LHCN-M2 (cell line): ENCODE measurements at regions not wholly inside any gene's neighbourhood (a gene's known extent, or its start where the extent isn't known, plus 50 kb on each side); places are given as distances from the start of the nearest gene placed in this dataset.

Source experiments
- DNase-seq: peaks from one replicate; pipeline ENCODE4 v3.0.0-alpha.2; 2012; ENCODE audit warnings: low read depth

DNA sequence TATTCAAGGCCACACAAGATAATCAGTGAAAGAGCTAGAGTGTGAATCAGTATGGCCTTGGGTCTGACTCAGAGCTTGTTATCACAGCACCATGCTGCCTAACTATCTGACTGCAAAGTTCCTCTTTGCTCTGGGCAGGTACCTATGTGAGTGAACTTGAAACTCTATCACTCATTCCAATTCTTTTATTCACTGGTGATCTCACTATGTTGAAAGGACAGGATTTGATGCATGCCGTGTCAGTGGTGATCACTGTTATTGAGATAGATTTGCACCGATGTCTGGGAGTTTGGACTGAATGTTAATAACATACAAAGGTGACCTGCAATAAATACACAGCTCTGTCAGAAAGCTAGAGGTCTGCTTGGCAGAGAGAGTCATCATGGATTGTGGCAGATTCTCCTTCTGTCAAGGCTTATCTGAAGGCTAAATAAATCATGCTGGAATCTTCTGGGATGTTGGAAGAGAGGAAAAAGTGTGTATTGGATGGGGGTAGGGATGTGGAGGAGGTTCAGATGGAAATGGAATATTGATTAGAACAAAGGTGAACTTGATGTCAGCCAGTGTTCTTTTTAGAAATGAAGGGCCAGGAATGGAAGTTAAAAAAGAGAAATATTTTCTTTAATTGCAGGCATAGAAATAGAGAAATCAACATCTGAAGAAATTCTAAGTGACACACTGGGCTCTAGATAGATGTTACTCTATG, 91.8 kb upstream of the TNC start:
- DNase-seq: no peak

DNA sequence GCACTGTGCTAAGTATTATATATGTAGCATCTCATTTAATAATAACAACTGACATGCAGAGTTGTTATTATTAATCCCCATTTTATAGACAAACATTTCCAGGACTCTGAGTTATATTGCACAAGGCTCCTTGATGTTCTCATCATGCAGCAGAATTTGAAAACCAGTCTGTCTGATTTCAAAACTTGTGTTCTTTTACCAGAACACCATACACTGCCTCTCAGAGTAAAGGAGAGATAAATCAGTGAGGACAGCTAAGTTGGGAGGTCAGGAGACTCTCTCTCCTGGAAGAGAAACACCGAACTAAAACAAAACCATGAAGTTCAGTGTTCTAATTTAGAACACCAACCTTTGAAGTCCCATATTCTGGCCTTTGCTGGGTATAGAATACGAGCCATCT, 92.7 kb upstream of the TNC start:
- DNase-seq: no peak

DNA sequence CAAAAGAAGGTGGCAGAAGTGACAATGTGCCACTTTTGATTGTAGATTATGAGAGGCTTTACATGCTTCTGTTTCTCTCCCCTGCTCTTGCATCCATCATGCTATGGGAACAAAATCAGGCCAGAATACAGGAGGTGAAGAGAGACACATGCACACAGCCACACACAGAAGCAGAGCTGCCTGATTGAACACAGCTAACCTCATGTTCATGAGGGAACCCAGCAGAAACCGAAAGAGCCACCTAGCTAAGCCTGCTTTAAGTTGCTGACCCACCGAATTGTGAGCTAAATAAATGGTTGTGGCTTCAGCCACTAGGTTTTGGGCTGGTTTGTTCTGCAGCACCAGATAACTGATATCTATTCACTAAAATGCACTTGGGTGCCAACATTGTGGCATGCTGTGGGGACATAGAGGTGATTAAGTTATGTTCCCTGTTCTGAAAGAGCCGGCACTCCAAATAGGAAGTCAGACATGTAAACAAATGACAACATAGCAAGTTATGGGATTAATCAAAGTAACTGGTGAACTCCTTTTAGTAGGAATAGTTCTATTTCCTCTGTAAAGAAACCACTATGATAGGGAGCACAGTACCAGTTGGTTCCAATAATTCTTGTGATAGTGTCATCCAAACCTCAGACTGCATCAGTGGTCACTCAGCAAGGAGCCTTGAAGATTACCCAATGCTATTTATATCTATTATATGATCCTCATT, 93.6 kb upstream of the TNC start:
- peak; percentile 92 for DNase-seq

DNA sequence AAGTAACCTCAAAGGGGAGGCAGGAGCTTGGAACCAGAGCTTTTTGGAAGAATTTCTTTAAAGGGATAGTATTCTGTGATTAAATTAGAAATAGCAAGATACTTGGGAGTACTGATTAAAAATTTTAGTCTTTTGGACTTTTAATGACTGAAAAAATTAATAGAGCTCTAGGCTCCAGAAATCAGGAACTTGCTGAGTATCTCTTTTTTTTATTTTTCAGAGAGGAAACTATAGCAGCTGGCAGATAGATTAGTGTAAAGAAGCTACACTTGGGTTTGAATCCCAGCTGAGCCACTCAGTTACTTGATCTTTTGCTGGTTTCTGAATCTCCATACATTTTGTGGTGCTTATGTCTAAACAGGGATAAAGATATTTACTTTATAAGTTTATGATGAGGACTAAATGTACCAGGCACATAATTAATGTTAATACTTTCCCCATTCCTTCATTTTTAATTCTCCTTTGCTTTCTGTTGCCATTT, 94.2 kb upstream of the TNC start:
- DNase-seq: no peak

DNA sequence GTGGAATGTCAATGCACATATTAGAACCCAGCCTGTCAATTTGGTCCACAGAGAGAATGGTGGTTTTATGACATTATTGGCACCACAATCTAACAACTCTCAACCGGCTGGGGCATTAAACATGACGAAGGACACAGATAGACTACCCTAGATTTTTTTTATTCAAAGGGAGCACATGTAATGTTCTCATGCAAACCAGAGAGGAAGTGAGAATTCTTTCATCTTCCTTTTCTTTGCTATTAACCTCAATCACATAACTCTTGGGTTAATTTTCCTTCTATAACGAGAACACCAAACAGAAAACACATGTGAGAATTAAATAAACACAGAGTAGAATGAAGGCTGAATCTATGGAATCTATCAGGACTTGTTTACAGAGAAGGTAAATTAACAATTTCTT, 94.9 kb upstream of the TNC start:
- DNase-seq: no peak

DNA sequence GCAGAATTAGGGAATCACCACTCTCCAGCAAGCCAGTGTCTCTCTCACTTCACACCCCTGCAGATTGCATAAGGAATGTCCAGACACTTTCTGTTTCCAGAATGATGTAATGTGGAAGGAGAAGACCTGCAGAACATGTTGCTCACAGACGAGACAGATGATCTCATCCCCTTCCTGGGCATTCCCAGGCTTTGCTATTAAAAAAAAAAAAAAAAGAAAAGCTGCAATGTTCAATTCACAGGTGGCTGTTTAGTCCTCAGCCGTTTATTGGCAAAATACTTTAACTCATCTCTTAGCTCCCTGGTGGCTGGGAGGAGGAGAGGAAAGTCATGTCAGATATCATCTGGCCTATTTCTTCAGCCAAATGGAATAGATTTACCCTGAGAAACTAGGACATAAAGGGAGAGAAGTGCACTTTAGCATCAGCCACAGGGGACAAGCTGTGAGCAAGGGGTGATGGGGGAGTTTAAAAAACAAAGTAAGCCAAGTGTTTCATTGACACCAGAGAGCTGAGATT, 95.9 kb upstream of the TNC start:
- DNase-seq: peak; percentile 82

DNA sequence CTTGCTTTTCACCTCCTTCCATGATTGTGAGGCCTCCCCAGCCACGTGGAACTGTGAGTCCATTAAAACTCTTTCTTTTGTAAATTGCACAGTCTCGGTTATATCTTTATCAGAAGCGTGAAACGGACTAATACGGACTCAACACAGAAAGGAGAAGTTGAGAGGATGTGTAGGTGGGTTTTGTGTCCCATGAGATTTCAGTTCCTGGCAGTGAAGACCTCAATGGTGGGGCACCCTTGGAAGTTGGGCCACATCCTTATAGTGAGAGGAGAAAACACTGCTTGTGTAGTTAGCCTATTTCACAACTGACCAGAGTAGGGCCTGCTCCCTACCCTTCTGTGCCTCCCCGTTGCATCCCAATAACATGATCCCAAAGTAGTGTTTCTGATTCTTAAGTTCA, 98.9 kb upstream of the TNC start:
- DNase-seq: no peak

DNA sequence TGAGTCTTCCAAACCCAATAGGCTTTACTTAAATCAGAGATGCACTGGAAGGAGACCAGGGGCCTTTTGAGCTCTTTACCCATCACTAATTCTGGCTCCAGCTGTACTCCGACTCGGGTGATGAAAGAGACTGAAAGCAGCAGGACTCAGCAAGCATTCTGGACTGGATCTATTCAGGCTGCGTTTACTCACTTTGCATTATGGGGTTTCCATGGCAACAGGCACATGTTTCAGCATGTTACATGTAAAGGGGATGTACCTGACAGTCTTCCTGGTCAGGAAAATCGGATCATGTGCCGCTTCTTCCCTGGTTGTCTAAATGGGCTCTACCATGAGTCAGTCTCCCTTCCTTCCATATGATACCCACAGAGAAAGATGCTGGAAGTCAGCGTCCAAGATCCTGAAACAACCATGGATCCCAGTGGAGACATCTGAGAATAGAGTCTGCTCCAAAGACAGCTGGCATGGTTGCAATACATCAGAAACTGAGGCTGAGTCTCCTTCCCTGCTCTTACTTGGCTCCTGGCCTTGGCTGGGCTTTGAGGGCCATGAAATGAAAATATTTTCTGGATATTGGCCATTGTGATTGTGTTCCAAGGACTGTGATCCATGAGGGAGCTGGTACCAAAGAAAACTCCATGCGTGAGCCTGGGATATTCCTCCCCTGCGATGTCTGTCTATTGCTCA, 102.5 kb upstream of the TNC start:
- no peak for DNase-seq

DNA sequence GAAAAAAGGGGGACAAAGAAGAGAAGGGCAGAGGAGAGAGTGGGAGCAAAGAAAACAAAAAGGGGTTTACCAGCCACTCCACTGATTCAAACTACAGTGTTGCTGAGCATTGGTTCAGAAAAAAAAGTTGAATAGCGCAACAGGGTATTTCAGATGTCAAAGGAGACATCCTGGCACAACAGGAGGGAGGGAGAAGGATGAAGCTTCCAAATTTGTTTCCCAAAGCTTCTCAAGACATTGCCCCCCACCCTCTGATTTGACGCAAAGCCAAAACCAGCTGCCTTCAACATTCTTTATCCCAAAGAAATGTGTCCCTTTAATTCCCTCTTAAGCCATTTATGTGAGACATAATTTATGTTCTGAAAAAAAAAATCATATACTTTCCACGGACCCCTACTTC, 105.5 kb upstream of the TNC start:
- no peak for DNase-seq

DNA sequence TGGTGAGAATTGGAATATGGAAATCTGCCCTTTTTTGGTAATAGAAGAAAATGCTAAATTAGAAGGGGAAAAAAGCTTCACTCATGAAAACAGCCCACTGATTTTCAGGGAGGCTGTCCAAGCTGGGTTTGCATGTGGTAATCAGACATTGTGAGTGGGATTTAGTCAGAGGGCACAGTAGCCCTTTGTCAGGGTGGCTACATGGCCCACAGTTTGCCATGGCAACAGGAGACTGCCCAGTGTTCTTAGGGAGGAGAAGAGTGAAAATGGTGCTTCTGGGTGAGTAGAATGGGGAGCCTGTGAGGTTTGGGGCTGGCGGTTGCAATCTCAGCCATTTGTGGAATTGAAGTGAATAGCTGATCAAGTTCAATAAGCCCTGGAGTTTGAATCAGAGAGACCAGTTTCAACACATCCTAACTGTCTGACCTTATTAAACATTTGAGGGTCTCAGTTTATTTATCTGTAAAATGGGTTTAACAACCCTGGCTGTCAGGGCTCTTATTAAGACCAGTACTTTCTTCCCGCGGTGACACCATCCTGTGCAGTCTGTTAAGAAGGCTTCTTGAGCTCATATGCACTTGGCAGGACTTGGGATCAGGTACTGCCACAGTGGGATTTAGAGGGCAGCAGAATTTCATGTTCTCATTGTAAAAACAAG, 107.6 kb upstream of the TNC start:
- DNase-seq: no peak

DNA sequence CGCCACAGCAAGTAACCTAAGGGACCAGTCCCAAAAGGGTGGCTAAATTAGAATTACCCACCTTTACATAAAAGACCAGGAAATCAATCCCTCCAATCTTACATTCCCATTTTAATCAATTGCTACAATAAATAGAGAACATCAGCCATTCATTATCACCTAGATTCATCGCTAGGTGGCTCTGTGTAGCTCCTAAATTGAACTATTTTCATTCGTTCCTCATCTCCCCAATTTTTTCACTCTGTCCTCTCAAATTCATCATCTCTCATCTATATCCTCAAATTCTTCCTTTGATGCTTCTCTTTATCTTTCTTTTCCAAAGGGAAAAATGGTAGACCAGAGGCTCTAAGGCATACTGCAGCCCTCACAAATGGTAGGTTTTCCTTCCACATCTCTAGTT, 108.2 kb upstream of the TNC start:
- no peak for DNase-seq

DNA sequence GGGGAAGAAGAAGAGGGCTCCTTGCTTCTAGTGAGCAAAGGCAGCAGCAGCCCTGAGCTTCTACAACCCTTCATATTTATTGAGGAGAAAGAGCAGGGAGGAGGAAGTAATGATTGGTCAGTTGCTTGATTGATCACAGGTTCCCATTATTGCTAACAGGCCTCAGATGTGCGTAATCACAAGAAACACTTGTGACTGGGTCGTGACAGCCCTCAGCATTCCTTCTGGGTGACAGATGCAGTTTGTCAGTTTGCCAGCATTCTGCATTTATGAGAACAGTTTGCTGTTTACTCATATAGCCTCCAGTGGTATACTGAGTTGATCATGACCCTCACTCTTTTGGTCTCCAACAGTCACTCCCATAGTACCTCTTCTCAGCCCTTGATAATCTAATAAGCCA, 111.5 kb upstream of the TNC start:
- DNase-seq: no peak

DNA sequence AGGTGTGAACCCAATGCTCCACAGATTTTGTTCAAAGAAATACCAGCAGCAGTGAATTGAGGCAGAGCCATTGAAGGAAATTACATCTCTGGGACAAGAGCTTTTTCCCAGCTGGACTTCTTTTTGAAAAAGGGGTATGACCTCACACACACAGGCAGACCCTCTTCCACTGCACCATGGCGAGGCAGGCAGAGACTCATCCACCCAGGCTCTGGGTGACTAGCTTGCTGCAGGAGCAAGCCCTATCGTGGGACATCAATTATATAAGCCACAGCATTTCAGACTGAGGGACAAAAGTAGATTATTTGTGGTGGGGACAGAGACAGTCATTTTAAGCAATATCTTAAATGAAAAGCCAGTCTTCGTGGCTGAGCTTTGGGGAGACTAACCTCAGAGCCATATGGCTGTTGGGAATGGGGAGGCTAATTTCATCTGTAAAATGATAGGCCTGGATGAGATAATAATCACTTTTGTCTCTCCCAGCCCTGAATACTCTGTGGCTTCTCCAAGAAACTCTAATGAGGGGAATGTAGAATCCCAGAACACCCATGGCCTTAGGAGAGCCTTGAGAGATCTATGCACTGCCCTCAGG, 113.1 kb upstream of the TNC start:
- no peak for DNase-seq

DNA sequence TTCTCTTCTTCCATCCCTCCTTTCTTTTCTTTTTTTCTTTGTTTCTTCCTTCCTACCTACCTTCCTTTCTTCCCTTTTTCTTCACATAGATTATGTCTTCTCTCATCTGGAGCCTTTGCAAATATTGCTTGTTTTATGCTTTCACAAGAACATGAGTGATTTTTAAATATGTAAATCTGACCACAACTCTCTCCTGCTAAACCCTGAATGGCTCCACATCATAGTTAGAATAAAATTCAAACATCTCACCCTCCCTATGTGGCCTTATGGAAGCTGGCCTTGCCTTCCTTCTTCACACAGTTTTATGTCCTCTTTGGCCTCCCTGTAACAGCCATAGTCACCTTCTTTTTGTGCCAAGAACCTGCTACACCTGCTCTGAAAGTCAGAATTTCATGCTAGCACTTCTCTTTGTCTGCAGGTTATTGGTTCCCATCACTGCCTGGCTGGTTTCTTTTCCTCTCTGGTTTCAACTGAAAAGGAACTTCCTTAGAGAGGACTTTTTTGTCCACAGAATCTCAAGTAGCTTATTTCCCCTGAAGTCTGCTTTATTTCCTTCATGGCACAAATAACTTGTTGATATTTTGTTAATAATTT, 114.3 kb upstream of the TNC start:
- no peak for DNase-seq

DNA sequence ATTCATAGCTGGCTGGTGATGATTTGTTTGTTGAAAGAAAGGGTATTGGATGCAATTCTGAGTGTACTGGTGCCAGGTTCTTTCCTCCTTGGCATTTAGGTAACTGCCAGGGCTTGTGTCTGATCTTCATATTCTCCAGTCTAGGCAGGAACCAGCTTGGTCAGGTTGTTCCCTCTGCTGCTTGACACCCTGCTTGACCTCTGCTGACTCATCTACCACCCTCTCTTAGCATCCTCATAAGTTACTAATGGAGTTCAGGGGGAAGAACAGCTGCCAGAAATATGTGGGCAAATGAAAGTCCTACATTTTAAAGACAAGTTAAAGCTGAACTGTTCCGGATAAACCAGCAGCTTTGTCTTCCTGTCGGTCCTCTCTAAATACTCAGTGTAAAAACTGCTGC, 116.1 kb upstream of the TNC start:
- DNase-seq: peak; percentile 98

DNA sequence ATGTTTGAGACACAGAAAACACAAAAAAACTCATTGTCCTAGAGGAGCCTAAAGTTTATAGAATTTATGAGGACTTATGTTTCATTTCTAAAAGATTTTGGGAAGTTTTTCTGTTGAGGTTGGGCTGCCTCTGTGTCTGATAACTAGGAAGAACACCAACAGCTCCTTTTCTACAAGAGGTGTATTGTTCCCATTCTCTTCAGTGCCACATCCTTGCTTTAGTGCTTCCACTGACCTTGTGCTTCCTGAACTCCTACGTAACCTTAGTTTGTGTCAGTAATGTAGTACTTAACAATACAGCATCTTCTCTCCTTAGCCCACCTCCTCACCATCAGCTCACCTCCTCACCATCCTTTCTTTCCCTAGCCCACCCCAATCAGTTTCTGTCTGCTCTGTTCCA, 117.3 kb upstream of the TNC start:
- no peak for DNase-seq

DNA sequence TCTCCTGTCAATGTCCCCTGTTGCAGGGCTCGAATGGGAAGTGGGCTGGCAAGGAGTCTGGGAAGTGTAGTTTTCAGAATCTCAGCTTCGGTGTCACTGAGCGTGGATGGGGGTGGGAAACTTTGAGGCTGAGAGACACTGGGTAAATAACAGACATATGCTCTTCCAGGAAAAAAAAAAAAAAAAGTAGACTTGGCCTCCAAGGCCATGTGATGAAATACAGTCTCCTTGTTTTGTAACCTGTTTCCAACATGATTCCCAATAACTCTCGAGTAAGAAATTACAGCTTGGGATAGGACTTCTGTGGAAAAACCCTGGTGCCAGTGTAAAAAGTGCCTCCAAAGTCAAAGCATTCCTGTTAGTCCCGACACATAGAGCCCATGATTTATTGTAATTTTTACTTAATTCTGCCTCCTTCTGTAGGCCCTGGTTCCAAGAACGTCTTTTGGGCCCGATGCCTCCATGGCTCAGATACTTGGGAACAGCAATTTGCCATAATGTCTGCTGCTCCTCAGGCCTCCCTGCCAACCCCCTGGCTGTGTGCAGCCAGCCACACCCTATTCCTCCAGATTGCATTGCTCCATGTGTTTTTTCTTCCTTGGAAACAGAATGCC, 119.5 kb upstream of the TNC start:
- no peak for DNase-seq

DNA sequence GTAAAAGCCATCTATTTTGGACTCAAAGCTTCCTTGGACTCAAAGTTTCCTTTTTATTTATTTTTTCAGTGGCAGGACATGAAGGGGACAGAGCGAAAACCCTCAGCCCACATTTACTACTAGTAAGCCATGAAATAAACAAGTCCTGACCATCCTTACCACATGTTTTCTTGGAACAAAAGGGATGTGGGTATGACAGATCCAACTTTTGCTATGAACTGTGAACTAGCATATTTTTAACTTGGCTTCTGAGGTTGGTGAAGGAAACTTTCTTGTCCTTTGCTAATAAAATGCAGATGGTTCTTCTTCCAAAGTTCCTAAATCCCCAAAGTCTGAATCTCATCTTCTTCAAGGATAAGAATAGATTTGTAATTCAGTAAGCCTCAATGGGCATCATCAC, 122.7 kb upstream of the TNC start:
- no peak for DNase-seq

DNA sequence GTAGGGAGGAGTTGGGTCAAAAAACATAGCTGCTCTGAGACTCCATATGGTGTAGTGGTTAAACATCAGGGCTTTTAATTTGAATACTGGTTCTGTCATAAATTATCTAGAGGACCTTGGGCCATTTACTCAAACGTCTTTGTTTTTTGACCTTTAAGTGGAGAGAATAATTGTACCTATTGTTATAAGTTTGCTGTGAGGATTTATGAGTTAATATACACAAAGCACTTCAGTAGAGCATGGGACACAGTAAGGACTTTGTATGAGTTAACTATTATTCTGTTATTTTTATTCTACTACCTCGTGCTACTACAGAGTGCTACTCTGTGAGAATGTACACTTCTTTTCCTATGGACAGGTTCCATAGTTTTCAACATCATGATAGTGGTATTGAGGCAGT, 123.7 kb upstream of the TNC start:
- DNase-seq: no peak

DNA sequence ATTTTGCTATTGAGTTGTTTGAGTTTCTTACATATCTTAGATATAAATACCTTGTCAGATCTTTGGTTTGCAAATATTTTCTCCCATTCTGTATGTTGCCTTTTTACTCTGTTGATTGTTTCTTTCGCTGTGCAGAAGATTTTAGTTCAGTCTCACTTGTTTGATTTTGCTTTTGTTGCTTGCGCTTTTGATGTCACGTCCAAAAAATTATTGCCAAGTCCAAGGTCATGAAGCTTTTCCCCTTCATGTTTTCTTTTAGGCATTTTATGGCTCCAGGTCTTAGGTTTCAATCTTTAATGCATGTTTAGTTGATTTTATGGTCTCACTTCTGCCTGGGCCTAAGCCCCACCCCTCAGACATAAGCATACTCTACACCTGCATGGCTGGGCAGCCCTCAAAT, 131.5 kb upstream of the TNC start:
- no peak for DNase-seq

DNA sequence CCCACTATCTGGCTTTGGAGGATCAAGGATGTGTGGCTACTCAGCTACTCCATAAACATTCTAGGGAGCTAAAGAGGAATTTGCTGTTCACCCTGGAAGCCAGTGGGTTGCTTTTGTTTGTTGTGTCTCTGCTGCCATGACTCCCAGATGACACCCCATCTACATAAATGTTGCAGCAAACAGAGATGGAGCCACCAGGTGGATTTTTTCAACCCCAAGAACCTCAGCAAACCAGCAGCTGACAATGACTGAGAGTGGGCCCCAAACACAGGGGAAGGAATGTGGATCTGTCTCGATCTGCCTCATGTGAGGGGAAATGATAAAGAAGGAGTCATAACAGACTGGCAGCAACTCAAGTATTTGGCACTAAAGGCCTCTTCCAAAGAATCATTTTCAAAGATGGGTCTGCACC, 132.7 kb upstream of the TNC start:
- DNase-seq: peak; percentile 99
